ENCODE measurements at regions not wholly inside any gene's neighbourhood (a gene's known extent, or its start where the extent isn't known, plus 50 kb on each side); places are given as distances from the start of the nearest gene placed in this dataset.

- WGBS, 2 donors = 97 to 100% methylated on average over 1 of the region's 1 CpG
- H3K27me3 ChIP-seq = no peaks in the 10 kb centered on the region
- TF ChIP-seq CTCF (IDR thresholded peaks at IDR 0.05) = no peak
- no peak for FAIRE-seq
- DNase-seq = peak in 1 of 6 donors; percentile 21
- no peaks in the 10 kb centered on the region for H3K4me1 ChIP-seq
- H3K4me3 ChIP-seq = no peak overlapping the region
- H3K36me3 ChIP-seq = no peaks in the 10 kb centered on the region
- intact Hi-C loops (cut with DNase I) = no loop called here
- no peak overlapping the region for H3K27ac ChIP-seq
- no peaks in the 10 kb centered on the region for H3K9me3 ChIP-seq
- ATAC-seq = no peak
These were observed 111.4 kb upstream of the SPRY2 start for GRCh38 chr13:80452279-80452678.

GRCh38 chr13:80451641-80452040, 110.7 kb upstream of the SPRY2 start:
- no peaks in the 10 kb centered on the region for H3K27me3 ChIP-seq
- H3K36me3 ChIP-seq = no peaks in the 10 kb centered on the region
- 69 to 88% methylated on average over 2 of the region's 2 CpGs for WGBS, 2 donors
- ATAC-seq = no peak
- H3K4me3 ChIP-seq = no peak overlapping the region
- intact Hi-C loops (cut with DNase I) = no loop called here
- no peaks in the 10 kb centered on the region for H3K4me1 ChIP-seq
- no peak for FAIRE-seq
- no peaks in the 10 kb centered on the region for H3K9me3 ChIP-seq
- no peak for TF ChIP-seq CTCF (IDR thresholded peaks at IDR 0.05)
- DNase-seq = no peak
- H3K27ac ChIP-seq = no peak overlapping the region

GRCh38 chr13:80450386-80450785, 109.5 kb upstream of the SPRY2 start:
- DNase-seq (no peak), FAIRE-seq (no peak), ATAC-seq (no peak)
- Histone ChIP-seq H3K4me3 (no peak overlapping the region), H3K27me3 (no peaks in the 10 kb centered on the region), H3K36me3 (no peaks in the 10 kb centered on the region), H3K9me3 (no peaks in the 10 kb centered on the region), H3K27ac (no peak overlapping the region), H3K4me1 (no peaks in the 10 kb centered on the region)
- no peak for TF ChIP-seq CTCF (IDR thresholded peaks at IDR 0.05)
- intact Hi-C loops (cut with DNase I) = no loop called here

GRCh38 chr13:80448725-80449124, 107.8 kb upstream of the SPRY2 start:
- no peaks in the 10 kb centered on the region for H3K9me3 ChIP-seq
- H3K27me3 ChIP-seq = no peaks in the 10 kb centered on the region
- FAIRE-seq (no peak), ATAC-seq (no peak), DNase-seq (no peak)
- no peak overlapping the region for H3K4me3 ChIP-seq
- no peak overlapping the region for H3K27ac ChIP-seq
- 84 to 85% methylated on average over 2 of the region's 2 CpGs for WGBS, 2 donors
- intact Hi-C loops (cut with DNase I) = no loop called here
- H3K4me1 ChIP-seq = no peaks in the 10 kb centered on the region
- no peaks in the 10 kb centered on the region for H3K36me3 ChIP-seq
- no peak for TF ChIP-seq CTCF (IDR thresholded peaks at IDR 0.05)

GRCh38 chr13:80447747-80448146, 106.8 kb upstream of the SPRY2 start:
- no peaks in the 10 kb centered on the region for H3K4me1 ChIP-seq
- no peaks in the 10 kb centered on the region for H3K36me3 ChIP-seq
- ATAC-seq (no peak), FAIRE-seq (no peak), DNase-seq (no peak)
- H3K27ac ChIP-seq = no peak overlapping the region
- no peak overlapping the region for H3K4me3 ChIP-seq
- H3K9me3 ChIP-seq = no peaks in the 10 kb centered on the region
- H3K27me3 ChIP-seq = no peaks in the 10 kb centered on the region
- intact Hi-C loops (cut with DNase I) = no loop called here
- TF ChIP-seq CTCF (IDR thresholded peaks at IDR 0.05) = no peak
- WGBS, 2 donors = 38 to 53% methylated on average over 2 of the region's 2 CpGs

Data from pancreas (tissue), 10 donors.